HL-60 (cell line): ENCODE measurements at regions not wholly inside any gene's neighbourhood (a gene's known extent, or its start where the extent isn't known, plus 50 kb on each side); places are given as distances from the start of the nearest gene placed in this dataset.

Experiments
- POLR2AphosphoS5 ChIP-seq: IDR thresholded peaks from 2 replicates; pipeline ENCODE4 v1.6.1; 2012; ENCODE audit warnings: low read depth
- REST ChIP-seq: IDR thresholded peaks from 2 replicates; pipeline ENCODE4 v1.6.1; 2012; ENCODE audit warnings: low read depth; ENCODE audit not compliant: insufficient replicate concordance
- TF ChIP-seq, protein P1 (sequence below): IDR thresholded peaks from one replicate; pipeline ENCODE4 v1.5.1; 2011; ENCODE audit warnings: low read length, control low read depth, inconsistent platforms; ENCODE audit not compliant: insufficient read depth

- TF ChIP-seq, protein P1, sequence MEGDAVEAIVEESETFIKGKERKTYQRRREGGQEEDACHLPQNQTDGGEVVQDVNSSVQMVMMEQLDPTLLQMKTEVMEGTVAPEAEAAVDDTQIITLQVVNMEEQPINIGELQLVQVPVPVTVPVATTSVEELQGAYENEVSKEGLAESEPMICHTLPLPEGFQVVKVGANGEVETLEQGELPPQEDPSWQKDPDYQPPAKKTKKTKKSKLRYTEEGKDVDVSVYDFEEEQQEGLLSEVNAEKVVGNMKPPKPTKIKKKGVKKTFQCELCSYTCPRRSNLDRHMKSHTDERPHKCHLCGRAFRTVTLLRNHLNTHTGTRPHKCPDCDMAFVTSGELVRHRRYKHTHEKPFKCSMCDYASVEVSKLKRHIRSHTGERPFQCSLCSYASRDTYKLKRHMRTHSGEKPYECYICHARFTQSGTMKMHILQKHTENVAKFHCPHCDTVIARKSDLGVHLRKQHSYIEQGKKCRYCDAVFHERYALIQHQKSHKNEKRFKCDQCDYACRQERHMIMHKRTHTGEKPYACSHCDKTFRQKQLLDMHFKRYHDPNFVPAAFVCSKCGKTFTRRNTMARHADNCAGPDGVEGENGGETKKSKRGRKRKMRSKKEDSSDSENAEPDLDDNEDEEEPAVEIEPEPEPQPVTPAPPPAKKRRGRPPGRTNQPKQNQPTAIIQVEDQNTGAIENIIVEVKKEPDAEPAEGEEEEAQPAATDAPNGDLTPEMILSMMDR = no peak
- no peak for TF ChIP-seq REST
- no peak for TF ChIP-seq POLR2AphosphoS5
These were observed 105.4 kb downstream of the INHBB start for GRCh38 chr2:120451334-120451733.
